ENCODE measurements at regions not wholly inside any gene's neighbourhood (a gene's known extent, or its start where the extent isn't known, plus 50 kb on each side); places are given as distances from the start of the nearest gene placed in this dataset.

- DNase-seq (ENCODE audit: low read depth in 1 of 2, low spot score in 1 of 2) = no peak
- Histone ChIP-seq H3K4me3 (replicated peaks; ENCODE audit: insufficient read depth, low read length) (no peak overlapping the region), H3K27me3 (ENCODE audit: insufficient read depth, poor library complexity, severe bottlenecking) (no peaks in the 10 kb centered on the region), H3K27ac (replicated peaks) (no peak overlapping the region)
- TF ChIP-seq CTCF (IDR thresholded peaks at IDR 0.05; ENCODE audit: insufficient read depth, low read length) (no peak), REST (IDR thresholded peaks at IDR 0.05; ENCODE audit: insufficient replicate concordance, low read depth) (no peak), POLR2AphosphoS5 (IDR thresholded peaks at IDR 0.05; ENCODE audit: low read depth) (no peak), GABPA (IDR thresholded peaks at IDR 0.05; ENCODE audit: low read depth) (no peak), SPI1 (IDR thresholded peaks at IDR 0.05; ENCODE audit: borderline replicate concordance, low read depth) (no peak)
These were observed 161.4 kb downstream of the UXS1 start for GRCh38 chr2:106032676-106033075.

- DNase-seq (ENCODE audit: low read depth in 1 of 2, low spot score in 1 of 2) = peak; percentile 13 to 17
- no peak overlapping the region for H3K4me3 ChIP-seq (replicated peaks; ENCODE audit: insufficient read depth, low read length)
- TF ChIP-seq REST (IDR thresholded peaks at IDR 0.05; ENCODE audit: insufficient replicate concordance, low read depth) (no peak), GABPA (IDR thresholded peaks at IDR 0.05; ENCODE audit: low read depth) (no peak), POLR2AphosphoS5 (IDR thresholded peaks at IDR 0.05; ENCODE audit: low read depth) (no peak)
These were observed 163.5 kb downstream of the UXS1 start for GRCh38 chr2:106030287-106031268.

GRCh38 chr2:106028192-106028591, 165.9 kb downstream of the UXS1 start:
- no peak for DNase-seq (ENCODE audit: low read depth in 1 of 2, low spot score in 1 of 2)
- Histone ChIP-seq H3K27ac (replicated peaks) (no peak overlapping the region), H3K4me3 (replicated peaks; ENCODE audit: insufficient read depth, low read length) (no peak overlapping the region), H3K27me3 (ENCODE audit: insufficient read depth, poor library complexity, severe bottlenecking) (no peaks in the 10 kb centered on the region)
- TF ChIP-seq SPI1 (IDR thresholded peaks at IDR 0.05; ENCODE audit: borderline replicate concordance, low read depth) = no peak
- TF ChIP-seq REST (IDR thresholded peaks at IDR 0.05; ENCODE audit: insufficient replicate concordance, low read depth) = no peak
- no peak for TF ChIP-seq GABPA (IDR thresholded peaks at IDR 0.05; ENCODE audit: low read depth)
- no peak for TF ChIP-seq CTCF (IDR thresholded peaks at IDR 0.05; ENCODE audit: insufficient read depth, low read length)
- TF ChIP-seq POLR2AphosphoS5 (IDR thresholded peaks at IDR 0.05; ENCODE audit: low read depth) = no peak

More at GRCh38 chr2:106030287-106031268, 163.5 kb downstream of the UXS1 start:
- Histone ChIP-seq H3K27me3 (ENCODE audit: insufficient read depth, poor library complexity, severe bottlenecking) (no peaks in the 10 kb centered on the region), H3K27ac (replicated peaks) (no peak overlapping the region)
